K562 (cell line): ENCODE measurements at regions not wholly inside any gene's neighbourhood (a gene's known extent, or its start where the extent isn't known, plus 50 kb on each side); places are given as distances from the start of the nearest gene placed in this dataset.

Experiments used
- ATAC-seq: fragments of 200-7000 bp; cut with Tn5 transposase; 3 replicates; pipeline ENCODE4 v1.9.1; 2020; ENCODE audit warnings: moderate library complexity
- BruUV-seq: library from RNA; stranded (reverse); fragments of 400-500 nt; replicated peaks from 2 replicates; lab custom pipeline; 2021; lab: Mats Ljungman, UMichigan
- CTCF ChIA-PET: fragments of 300-600 bp; formaldehyde crosslinking; extraction: SDS; loops from one replicate; lab custom pipeline; 2021; ENCODE audit warnings: low intra/inter-chr PET ratio; lab: Yijun Ruan, JAX
- POLR2A ChIA-PET: fragments of 300-600, 350-650 bp; sonication (Branson Sonifier 250); formaldehyde crosslinking; extraction: SDS; loops from one replicate; lab custom pipeline; 2021; ENCODE audit warnings: antibody characterized with exemption, inconsistent platforms; lab: Yijun Ruan, JAX
- DNase-seq, 4 experiments: peaks; one replicate each; pipeline versions ENCODE4 v3.0.0 to v3.0.0-alpha.2; 2011 to 2018; ENCODE audit warnings: low spot score in 3 of 4, mixed read lengths in 3 of 4; ENCODE audit errors: extremely low read depth in 1 of 4
- FAIRE-seq: peaks from 2 replicates; lab custom pipeline; 2011; peaks lifted over from hg19 to GRCh38; lab: Jason Lieb, UNC
- H2AFZ ChIP-seq: 2 replicates; pipeline ENCODE4 v1.6.0; 2011; ENCODE audit warnings: low read depth, low read length, control low read depth, inconsistent platforms
- H3K27ac ChIP-seq: fragments of 200-600 bp; 3 replicates; pipeline ENCODE4 v1.8.0; 2011; ENCODE audit warnings: low read depth, mild to moderate bottlenecking, control low read depth, inconsistent platforms, low read length, moderate library complexity, mixed read lengths; ENCODE audit errors: extremely low read depth
- H3K27me3 ChIP-seq, 2 experiments: fragments of 300-600 bp in 1 of 2; 2 replicates in 1 of 2; 3 replicates in 1 of 2; pipeline versions ENCODE4 v1.6.0 to v1.8.0; 2011; ENCODE audit warnings: inconsistent platforms in 2 of 2, low read length in 2 of 2, mild to moderate bottlenecking in 1 of 2, mixed read lengths in 1 of 2, moderate library complexity in 1 of 2; ENCODE audit not compliant: control insufficient read depth in 2 of 2, insufficient read depth in 2 of 2
- H3K36me3 ChIP-seq: fragments of 300-600 bp; 3 replicates; pipeline ENCODE4 v1.8.0; 2011; ENCODE audit warnings: mild to moderate bottlenecking, low read length, inconsistent platforms; ENCODE audit not compliant: control insufficient read depth, insufficient read depth
- H3K4me1 ChIP-seq, 2 experiments: fragments of 200-600 bp in 1 of 2; replicated peaks in 1 of 2; 2 replicates in 1 of 2; 3 replicates in 1 of 2; pipeline versions ENCODE4 v1.5.1 to v1.8.0; 2011; ENCODE audit warnings: inconsistent platforms in 2 of 2, low read length in 2 of 2, mild to moderate bottlenecking in 1 of 2, mixed read lengths in 1 of 2, moderate library complexity in 1 of 2; ENCODE audit not compliant: control insufficient read depth in 2 of 2, insufficient read depth in 2 of 2
- H3K4me2 ChIP-seq: 2 replicates; pipeline ENCODE4 v1.6.1; 2011; ENCODE audit warnings: low read length, control low read depth, inconsistent platforms, mixed read lengths; ENCODE audit not compliant: insufficient read depth
- H3K4me3 ChIP-seq: fragments of 200-600 bp; sonication (generic), shearing (Covaris generic); 2 replicates; pipeline ENCODE4 v1.5.1; 2016; ENCODE audit warnings: control low read depth, inconsistent platforms
- H3K79me2 ChIP-seq: fragments of 200-600 bp; 3 replicates; pipeline ENCODE4 v1.8.0; 2011; ENCODE audit warnings: low read length, inconsistent platforms; ENCODE audit not compliant: control insufficient read depth, insufficient read depth
- H3K9ac ChIP-seq, 2 experiments: 2 replicates each; pipeline versions ENCODE4 v1.6.0 to v1.6.1; 2011; ENCODE audit warnings: low read depth in 2 of 2, low read length in 2 of 2, control low read depth in 1 of 2, inconsistent platforms in 1 of 2, mild to moderate bottlenecking in 1 of 2, mixed read lengths in 1 of 2; ENCODE audit not compliant: insufficient read depth in 1 of 2
- H3K9me1 ChIP-seq: one replicate; pipeline ENCODE4 v1.6.0; 2011; ENCODE audit warnings: inconsistent platforms, mild to moderate bottlenecking, low read length, moderate library complexity; ENCODE audit not compliant: control insufficient read depth, insufficient read depth
- H3K9me3 ChIP-seq: replicated peaks from 2 replicates; pipeline ENCODE4 v1.5.1; 2011; ENCODE audit warnings: low read depth, low read length, inconsistent platforms; ENCODE audit not compliant: control insufficient read depth, insufficient read depth
- H4K20me1 ChIP-seq: replicated peaks from 2 replicates; pipeline ENCODE4 v1.6.1; 2011; ENCODE audit warnings: low read length, inconsistent platforms, mixed read lengths; ENCODE audit not compliant: control insufficient read depth, insufficient read depth
- ATF3 ChIP-seq, 2 experiments: fragments of 450-650 bp in 1 of 2; sonication (generic) in 1 of 2; formaldehyde crosslinking in 1 of 2; IDR thresholded peaks in 1 of 2; conservative IDR thresholded peaks in 1 of 2; 2 replicates each; pipeline versions ENCODE4 v1.6.1 to v1.8.1; 2016 to 2023; ENCODE audit warnings: mild to moderate bottlenecking in 2 of 2, moderate library complexity in 2 of 2, inconsistent platforms in 1 of 2, missing genetic modification reagents in 1 of 2
- CEBPB ChIP-seq: fragments of 450-650 bp; IDR thresholded peaks from 2 replicates; pipeline ENCODE4 v1.6.1; 2016; ENCODE audit warnings: missing genetic modification characterization, missing compliant biosample characterization
- CEBPG ChIP-seq, 3 experiments: fragments of 200-800 bp in 1 of 3; sonication (Bioruptor generic) in 1 of 3; sonication (generic) in 1 of 3; formaldehyde crosslinking in 1 of 3; IDR thresholded peaks in 2 of 3; conservative IDR thresholded peaks in 1 of 3; 2 replicates each; pipeline versions ENCODE4 v1.6.1 to v1.8.0; 2016 to 2022; ENCODE audit warnings: missing compliant biosample characterization in 2 of 3, missing genetic modification characterization in 2 of 3, mild to moderate bottlenecking in 1 of 3, missing genetic modification reagents in 1 of 3
- ELK3 ChIP-seq: fragments of 450-650 bp; formaldehyde crosslinking; IDR thresholded peaks from 2 replicates; pipeline ENCODE4 v1.4.0; 2020; ENCODE audit warnings: mild to moderate bottlenecking
- FOXA3 ChIP-seq, 2 experiments: fragments of 450-650 bp in 1 of 2; sonication (generic) in 1 of 2; formaldehyde crosslinking; IDR thresholded peaks in 1 of 2; conservative IDR thresholded peaks in 1 of 2; 2 replicates each; pipeline versions ENCODE4 v1.4.0 to v1.8.0; 2020 to 2022; ENCODE audit warnings: mild to moderate bottlenecking in 2 of 2, missing genetic modification reagents in 1 of 2
- HMBOX1 ChIP-seq: sonication (generic); IDR thresholded peaks from 2 replicates; pipeline ENCODE4 v1.6.1; 2016
- JUN ChIP-seq, 2 experiments: sonication (generic) in 1 of 2; formaldehyde crosslinking in 1 of 2; IDR thresholded peaks; 2 replicates each; pipeline versions ENCODE4 v1.6.1 to v1.8.0; 2012 to 2022; ENCODE audit warnings: borderline replicate concordance in 2 of 2, mild to moderate bottlenecking in 2 of 2, improper control_type of control experiment in 1 of 2, low read depth in 1 of 2, low read length in 1 of 2, missing genetic modification reagents in 1 of 2
- MYNN ChIP-seq, 2 experiments: sonication (generic); formaldehyde crosslinking in 1 of 2; IDR thresholded peaks; 2 replicates each; pipeline versions ENCODE4 v1.5.0 to v1.6.1; 2016 to 2020; ENCODE audit warnings: antibody characterized with exemption in 1 of 2, missing genetic modification reagents in 1 of 2
- TEAD2 ChIP-seq: fragments of 450-650 bp; IDR thresholded peaks from 2 replicates; pipeline ENCODE4 v1.6.1; 2016; ENCODE audit warnings: missing genetic modification characterization, control low read depth, missing compliant biosample characterization
- TOE1 ChIP-seq, 2 experiments: fragments of 450-650 bp in 1 of 2; sonication (generic) in 1 of 2; formaldehyde crosslinking in 1 of 2; IDR thresholded peaks; 2 replicates each; pipeline versions ENCODE4 v1.7.1 to v1.8.0; 2016 to 2022; ENCODE audit warnings: borderline replicate concordance in 2 of 2, mild to moderate bottlenecking in 2 of 2, antibody characterized with exemption in 1 of 2, inconsistent platforms in 1 of 2, low read depth in 1 of 2, missing genetic modification reagents in 1 of 2, moderate library complexity in 1 of 2
- ZNF644 ChIP-seq: fragments of 200-800 bp; sonication (Bioruptor generic); IDR thresholded peaks from 2 replicates; pipeline ENCODE4 v1.6.1; 2016; ENCODE audit warnings: low read depth, missing genetic modification characterization, missing compliant biosample characterization
- WGBS: fragments of 100-300 bp; shearing (Covaris generic); methylation state at CpG from one replicate; pipeline ENCODE4 v1.1.6; 2016; ENCODE audit warnings: low coverage, mixed read lengths; ENCODE audit not compliant: insufficient coverage; ENCODE audit errors: missing lambda C conversion rate; 5-methylcytosine and 5-hydroxymethylcytosine counted together
- in situ Hi-C: fragments of 300-500 bp; cut with MboI; formaldehyde crosslinking; loops from 4 replicates; pipeline ENCODE4 v1.15.0; 2018; ENCODE audit warnings: inconsistent platforms, mixed read lengths
- intact Hi-C: fragments of 100-400 bp; cut with micrococcal nuclease; formaldehyde crosslinking; loops from 2 replicates; pipeline ENCODE4 v1.14.2; 2022
- TF ChIP-seq, protein P1 (sequence below): fragments of 250-450 bp; sonication (Bioruptor Pico); IDR thresholded peaks from 2 replicates; pipeline ENCODE4 v1.5.1; 2021; ENCODE audit warnings: mild to moderate bottlenecking
- TF ChIP-seq, protein P2 (sequence below): fragments of 450-650 bp; IDR thresholded peaks from one replicate; pipeline ENCODE4 v1.6.1; 2018; ENCODE audit warnings: mild to moderate bottlenecking, moderate library complexity; ENCODE audit not compliant: partially characterized antibody

GRCh38 chr10:62496925-62497324, 122.8 kb downstream of the ZNF365 start:
- CTCF ChIA-PET: no interaction called here
- no peak overlapping the region for H3K4me2 ChIP-seq
- no peak for FAIRE-seq
- no peaks in the 10 kb centered on the region for H3K9me1 ChIP-seq
- no peak for ATAC-seq
- POLR2A ChIA-PET: interaction anchor here (1.8 kb wide), 1 partner anchor 9 kb away, joined by 4 read pairs; no protein-coding TSS in a partner anchor
- no peaks in the 10 kb centered on the region for H3K79me2 ChIP-seq
- H3K4me3 ChIP-seq: no peak overlapping the region
- H3K27ac ChIP-seq: no peak overlapping the region
- intact Hi-C loops: no loop called here
- no peaks in the 10 kb centered on the region for H3K4me1 ChIP-seq
- BruUV-seq: no TSS peak
- no peak overlapping the region for H2AFZ ChIP-seq
- 0% methylated on average over 3 of the region's 3 CpGs for WGBS
- H3K27me3 ChIP-seq: no peaks in the 10 kb centered on the region; a peak in 1 of 5 replicates
- in situ Hi-C loops: no loop called here
- no peaks in the 10 kb centered on the region for H4K20me1 ChIP-seq
- no peak overlapping the region for H3K9ac ChIP-seq
- DNase-seq: no peak
- no peaks in the 10 kb centered on the region for H3K36me3 ChIP-seq
- H3K9me3 ChIP-seq: no peaks in the 10 kb centered on the region
- TF ChIP-seq TEAD2 (tag) (no peak), CEBPG (CRISPR knock-in tag; IDR thresholded peaks at IDR 0.05) (no peak), CEBPG (tag; conservative IDR thresholded peaks at IDR 0.05 in 1 of 2, IDR thresholded peaks at IDR 0.05 in 1 of 2) (peak; percentile 48 to 84; a peak in 3 of 4 replicates), TOE1 (IDR thresholded peaks at IDR 0.05; ENCODE audit: borderline replicate concordance) (no peak), TOE1 (CRISPR knock-in tag; IDR thresholded peaks at IDR 0.05; ENCODE audit: borderline replicate concordance, low read depth) (no peak), ELK3 (no peak), ZNF644 (tag) (no peak), JUN (IDR thresholded peaks at IDR 0.05; ENCODE audit: borderline replicate concordance, low read depth, low read length) (no peak), JUN (CRISPR knock-in tag; IDR thresholded peaks at IDR 0.05; ENCODE audit: borderline replicate concordance) (no peak), CEBPB (tag) (peak; percentile 58), ATF3 (IDR thresholded peaks at IDR 0.05) (peak; percentile 50; the same call in 1 of the 2 replicates), ATF3 (CRISPR knock-in tag; conservative IDR thresholded peaks at IDR 0.05) (no peak), MYNN (IDR thresholded peaks at IDR 0.05) (no peak), MYNN (CRISPR knock-in tag; IDR thresholded peaks at IDR 0.05) (no peak), HMBOX1 (no peak), FOXA3 (CRISPR knock-in tag; conservative IDR thresholded peaks at IDR 0.05 in 1 of 2, IDR thresholded peaks at IDR 0.05 in 1 of 2) (no peak)
- TF ChIP-seq, protein P1, sequence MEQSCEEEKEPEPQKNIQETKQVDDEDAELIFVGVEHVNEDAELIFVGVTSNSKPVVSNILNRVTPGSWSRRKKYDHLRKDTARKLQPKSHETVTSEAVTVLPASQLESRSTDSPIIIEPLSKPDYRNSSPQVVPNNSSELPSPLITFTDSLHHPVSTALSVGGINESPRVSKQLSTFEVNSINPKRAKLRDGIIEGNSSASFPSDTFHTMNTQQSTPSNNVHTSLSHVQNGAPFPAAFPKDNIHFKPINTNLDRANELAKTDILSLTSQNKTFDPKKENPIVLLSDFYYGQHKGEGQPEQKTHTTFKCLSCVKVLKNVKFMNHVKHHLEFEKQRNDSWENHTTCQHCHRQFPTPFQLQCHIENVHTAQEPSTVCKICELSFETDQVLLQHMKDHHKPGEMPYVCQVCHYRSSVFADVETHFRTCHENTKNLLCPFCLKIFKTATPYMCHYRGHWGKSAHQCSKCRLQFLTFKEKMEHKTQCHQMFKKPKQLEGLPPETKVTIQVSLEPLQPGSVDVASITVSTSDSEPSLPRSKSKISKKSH (CRISPR knock-in tag): no peak
- TF ChIP-seq, protein P2, sequence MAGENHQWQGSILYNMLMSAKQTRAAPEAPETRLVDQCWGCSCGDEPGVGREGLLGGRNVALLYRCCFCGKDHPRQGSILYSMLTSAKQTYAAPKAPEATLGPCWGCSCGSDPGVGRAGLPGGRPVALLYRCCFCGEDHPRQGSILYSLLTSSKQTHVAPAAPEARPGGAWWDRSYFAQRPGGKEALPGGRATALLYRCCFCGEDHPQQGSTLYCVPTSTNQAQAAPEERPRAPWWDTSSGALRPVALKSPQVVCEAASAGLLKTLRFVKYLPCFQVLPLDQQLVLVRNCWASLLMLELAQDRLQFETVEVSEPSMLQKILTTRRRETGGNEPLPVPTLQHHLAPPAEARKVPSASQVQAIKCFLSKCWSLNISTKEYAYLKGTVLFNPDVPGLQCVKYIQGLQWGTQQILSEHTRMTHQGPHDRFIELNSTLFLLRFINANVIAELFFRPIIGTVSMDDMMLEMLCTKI: no peak
